22Rv1 (cell line): ENCODE measurements at regions not wholly inside any gene's neighbourhood (a gene's known extent, or its start where the extent isn't known, plus 50 kb on each side); places are given as distances from the start of the nearest gene placed in this dataset.
"Not testable (repeated sequence)": the region's sequence is repeated elsewhere in the genome, so short reads cannot be mapped to it uniquely, and the experiment has no call there.

ENCODE experiments used
- ZFX ChIP-seq: fragments of 450-650 bp; IDR thresholded peaks from 2 replicates; pipeline ENCODE4 v1.6.1; 2017; ENCODE audit warnings: antibody characterized with exemption, borderline replicate concordance
- TF ChIP-seq, protein P1 (sequence below): fragments of 450-650 bp; IDR thresholded peaks from 2 replicates; pipeline ENCODE4 v1.5.1; 2017; ENCODE audit warnings: mild to moderate bottlenecking

DNA sequence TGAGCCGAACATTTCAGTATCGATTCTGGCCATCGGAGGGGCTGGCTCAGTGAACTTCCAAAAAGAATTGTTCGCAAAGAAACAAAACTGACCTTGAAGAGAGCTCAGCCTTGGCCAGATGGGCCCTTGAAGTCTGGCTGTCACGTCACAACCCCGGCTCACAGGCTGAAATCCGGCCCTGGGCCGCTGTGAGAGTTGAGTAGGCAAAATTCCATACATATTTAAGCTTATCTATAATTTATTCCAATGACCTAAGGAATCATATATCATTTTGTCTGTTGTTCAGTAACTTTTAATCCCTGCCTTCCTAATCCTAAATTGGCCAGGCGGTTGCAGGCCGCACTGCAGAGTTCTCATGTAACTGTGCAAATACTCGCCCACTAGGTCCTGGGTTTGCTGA is 174.8 kb downstream of the LAT start:
- TF ChIP-seq, protein P1, sequence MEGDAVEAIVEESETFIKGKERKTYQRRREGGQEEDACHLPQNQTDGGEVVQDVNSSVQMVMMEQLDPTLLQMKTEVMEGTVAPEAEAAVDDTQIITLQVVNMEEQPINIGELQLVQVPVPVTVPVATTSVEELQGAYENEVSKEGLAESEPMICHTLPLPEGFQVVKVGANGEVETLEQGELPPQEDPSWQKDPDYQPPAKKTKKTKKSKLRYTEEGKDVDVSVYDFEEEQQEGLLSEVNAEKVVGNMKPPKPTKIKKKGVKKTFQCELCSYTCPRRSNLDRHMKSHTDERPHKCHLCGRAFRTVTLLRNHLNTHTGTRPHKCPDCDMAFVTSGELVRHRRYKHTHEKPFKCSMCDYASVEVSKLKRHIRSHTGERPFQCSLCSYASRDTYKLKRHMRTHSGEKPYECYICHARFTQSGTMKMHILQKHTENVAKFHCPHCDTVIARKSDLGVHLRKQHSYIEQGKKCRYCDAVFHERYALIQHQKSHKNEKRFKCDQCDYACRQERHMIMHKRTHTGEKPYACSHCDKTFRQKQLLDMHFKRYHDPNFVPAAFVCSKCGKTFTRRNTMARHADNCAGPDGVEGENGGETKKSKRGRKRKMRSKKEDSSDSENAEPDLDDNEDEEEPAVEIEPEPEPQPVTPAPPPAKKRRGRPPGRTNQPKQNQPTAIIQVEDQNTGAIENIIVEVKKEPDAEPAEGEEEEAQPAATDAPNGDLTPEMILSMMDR, result not testable (repeated sequence)
- TF ChIP-seq ZFX, result not testable (repeated sequence)
